ENCODE measurements at regions not wholly inside any gene's neighbourhood (a gene's known extent, or its start where the extent isn't known, plus 50 kb on each side); places are given as distances from the start of the nearest gene placed in this dataset.

- H3K4me3 ChIP-seq (ENCODE audit: low read depth, poor library complexity, severe bottlenecking), result no peak overlapping the region
- no peak for TF ChIP-seq POLR2A (IDR thresholded peaks at IDR 0.05)
- TF ChIP-seq, protein P1, sequence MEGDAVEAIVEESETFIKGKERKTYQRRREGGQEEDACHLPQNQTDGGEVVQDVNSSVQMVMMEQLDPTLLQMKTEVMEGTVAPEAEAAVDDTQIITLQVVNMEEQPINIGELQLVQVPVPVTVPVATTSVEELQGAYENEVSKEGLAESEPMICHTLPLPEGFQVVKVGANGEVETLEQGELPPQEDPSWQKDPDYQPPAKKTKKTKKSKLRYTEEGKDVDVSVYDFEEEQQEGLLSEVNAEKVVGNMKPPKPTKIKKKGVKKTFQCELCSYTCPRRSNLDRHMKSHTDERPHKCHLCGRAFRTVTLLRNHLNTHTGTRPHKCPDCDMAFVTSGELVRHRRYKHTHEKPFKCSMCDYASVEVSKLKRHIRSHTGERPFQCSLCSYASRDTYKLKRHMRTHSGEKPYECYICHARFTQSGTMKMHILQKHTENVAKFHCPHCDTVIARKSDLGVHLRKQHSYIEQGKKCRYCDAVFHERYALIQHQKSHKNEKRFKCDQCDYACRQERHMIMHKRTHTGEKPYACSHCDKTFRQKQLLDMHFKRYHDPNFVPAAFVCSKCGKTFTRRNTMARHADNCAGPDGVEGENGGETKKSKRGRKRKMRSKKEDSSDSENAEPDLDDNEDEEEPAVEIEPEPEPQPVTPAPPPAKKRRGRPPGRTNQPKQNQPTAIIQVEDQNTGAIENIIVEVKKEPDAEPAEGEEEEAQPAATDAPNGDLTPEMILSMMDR (IDR thresholded peaks at IDR 0.05), result no peak
- intact Hi-C loops (cut with DNase I; ENCODE audit: low total_unique reads), result no loop called here
- 41 to 56% methylated on average over 3 of the region's 3 CpGs for WGBS, 2 donors
- DNase-seq (ENCODE audit: low spot score in 2 of 2), result no peak
Measured at GRCh38 chr13:106343836-106344235, 191.6 kb downstream of the EFNB2 start.

GRCh38 chr13:106340249-106340648, 195.2 kb downstream of the EFNB2 start:
- intact Hi-C loops (cut with DNase I; ENCODE audit: low total_unique reads), result no loop called here
- 91 to 95% methylated on average over 2 of the region's 2 CpGs for WGBS, 2 donors
- DNase-seq (ENCODE audit: low spot score in 2 of 2), result no peak
- H3K4me3 ChIP-seq (ENCODE audit: low read depth, poor library complexity, severe bottlenecking), result no peak overlapping the region
- TF ChIP-seq, protein P1 (IDR thresholded peaks at IDR 0.05), result no peak
- TF ChIP-seq POLR2A (IDR thresholded peaks at IDR 0.05), result no peak

DNA sequence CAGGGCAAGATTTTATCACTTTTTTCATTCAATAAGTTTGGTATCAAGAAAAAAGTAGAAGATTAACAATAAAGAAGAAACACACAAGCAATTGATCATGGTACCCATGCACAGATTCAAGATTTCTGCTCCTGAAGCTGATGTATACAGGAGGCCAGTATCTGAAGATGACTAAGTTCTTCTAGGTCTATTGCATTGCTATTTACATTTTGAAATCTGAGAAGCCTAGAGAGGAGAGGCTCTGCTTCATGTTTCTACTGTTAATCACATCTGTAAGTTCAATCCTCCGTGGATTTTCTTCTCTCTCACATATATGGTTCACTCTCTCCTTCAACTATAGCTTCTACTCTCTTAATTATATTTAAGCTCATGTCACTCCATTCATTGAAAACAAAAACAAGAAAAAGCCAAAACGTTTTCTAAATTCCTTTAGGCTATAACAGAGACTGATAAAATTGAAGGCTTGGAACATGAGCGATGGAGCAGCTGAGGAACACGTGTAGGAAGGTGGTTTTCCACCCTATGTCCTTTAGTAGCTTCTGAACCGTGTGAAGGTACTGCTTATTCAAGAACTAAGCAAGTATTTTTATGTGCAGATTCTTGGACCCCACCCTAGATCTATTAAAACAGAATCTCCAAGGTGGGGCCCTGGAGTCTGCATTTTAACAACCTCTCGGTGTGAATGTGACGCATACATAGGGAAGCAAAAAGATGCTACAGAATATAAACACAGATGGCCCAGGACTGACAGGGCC, 198.2 kb downstream of the EFNB2 start:
- intact Hi-C loops (cut with DNase I; ENCODE audit: low total_unique reads), result no loop called here
- no peak for DNase-seq (ENCODE audit: low spot score in 2 of 2)
- WGBS, 2 donors, result 73 to 77% methylated on average over 7 of the region's 7 CpGs
- TF ChIP-seq, protein P1 (IDR thresholded peaks at IDR 0.05), result no peak
- no peak for TF ChIP-seq POLR2A (IDR thresholded peaks at IDR 0.05)
- H3K4me3 ChIP-seq (ENCODE audit: low read depth, poor library complexity, severe bottlenecking), result no peak overlapping the region

DNA sequence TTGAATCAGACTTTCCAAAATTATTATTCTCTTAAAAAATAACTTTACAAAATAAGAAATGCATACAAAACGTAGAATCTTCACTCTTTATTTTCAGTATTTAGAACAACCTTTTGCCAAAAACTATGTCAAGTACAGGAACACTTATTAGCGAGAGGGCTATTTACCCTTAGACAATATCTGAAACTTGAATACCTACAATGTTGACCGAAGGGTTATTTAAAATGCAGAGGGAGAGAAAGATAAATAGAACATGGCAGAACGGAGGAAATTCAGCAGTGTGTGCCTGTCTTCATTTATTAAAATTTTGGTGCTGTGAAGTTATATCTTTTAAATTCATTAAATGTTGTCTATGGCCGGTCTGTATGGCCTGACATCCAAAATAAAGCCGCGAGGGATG, 198.8 kb downstream of the EFNB2 start:
- intact Hi-C loops (cut with DNase I; ENCODE audit: low total_unique reads), result no loop called here
- DNase-seq (ENCODE audit: low spot score in 2 of 2), result no peak
- no peak overlapping the region for H3K4me3 ChIP-seq (ENCODE audit: low read depth, poor library complexity, severe bottlenecking)
- 87 to 95% methylated on average over 7 of the region's 7 CpGs for WGBS, 2 donors
- TF ChIP-seq, protein P1 (IDR thresholded peaks at IDR 0.05), result no peak
- TF ChIP-seq POLR2A (IDR thresholded peaks at IDR 0.05), result no peak

- H3K4me3 ChIP-seq (ENCODE audit: low read depth, poor library complexity, severe bottlenecking), result peak overlapping the region; percentile 17
- TF ChIP-seq, protein P1 (IDR thresholded peaks at IDR 0.05), result no peak
- TF ChIP-seq POLR2A (IDR thresholded peaks at IDR 0.05), result no peak
- intact Hi-C loops (cut with DNase I; ENCODE audit: low total_unique reads), result no loop called here
- WGBS, 2 donors, result 72 to 80% methylated on average over 4 of the region's 4 CpGs
- no peak for DNase-seq (ENCODE audit: low spot score in 2 of 2)
Measured at GRCh38 chr13:106332621-106333020, 202.8 kb downstream of the EFNB2 start.

- WGBS, 2 donors, result 92 to 97% methylated on average over 4 of the region's 4 CpGs
- intact Hi-C loops (cut with DNase I; ENCODE audit: low total_unique reads), result no loop called here
- DNase-seq (ENCODE audit: low spot score in 2 of 2), result no peak
- TF ChIP-seq, protein P1 (IDR thresholded peaks at IDR 0.05), result no peak
- TF ChIP-seq POLR2A (IDR thresholded peaks at IDR 0.05), result no peak
- H3K4me3 ChIP-seq (ENCODE audit: low read depth, poor library complexity, severe bottlenecking), result no peak overlapping the region
Measured at GRCh38 chr13:106331116-106331515, 204.3 kb downstream of the EFNB2 start.

Data from lower leg skin (tissue), 4 donors.